OCI-LY7 (cell line): ENCODE measurements at regions not wholly inside any gene's neighbourhood (a gene's known extent, or its start where the extent isn't known, plus 50 kb on each side); places are given as distances from the start of the nearest gene placed in this dataset.

Source experiments
- EZH2phosphoT487 ChIP-seq: fragments of 200-600 bp; sonication (generic); IDR thresholded peaks from 2 replicates; pipeline ENCODE4 v1.6.1; 2018; ENCODE audit warnings: low read depth, borderline replicate concordance, mild to moderate bottlenecking, mixed run types, antibody characterized with exemption, low read length, moderate library complexity, mixed read lengths
- TF ChIP-seq, protein P1 (sequence below): fragments of 200-600 bp; sonication (generic); conservative IDR thresholded peaks from 2 replicates; pipeline ENCODE4 v1.5.1; 2014; ENCODE audit warnings: mild to moderate bottlenecking, antibody characterized with exemption, low read length, moderate library complexity, mixed read lengths

DNA sequence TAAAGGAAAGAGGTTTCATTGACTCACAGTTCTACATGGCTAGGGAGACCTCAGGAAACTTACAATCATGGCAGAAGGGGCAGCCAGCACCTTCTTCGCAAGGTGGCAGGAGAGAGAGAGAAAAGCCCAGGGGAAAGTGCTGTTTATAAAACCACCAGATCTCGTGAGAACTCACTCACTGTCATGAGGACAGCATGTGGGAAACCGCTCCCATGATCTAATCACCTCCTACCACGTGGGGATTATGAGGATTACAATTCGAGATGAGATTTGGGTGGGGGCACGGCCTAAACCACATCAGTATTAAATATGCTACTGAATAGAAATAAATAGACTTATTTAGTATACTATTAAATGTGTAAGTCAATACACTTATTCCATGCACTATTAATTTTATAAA is 70.6 kb upstream of the TCF21 start:
- TF ChIP-seq, protein P1, sequence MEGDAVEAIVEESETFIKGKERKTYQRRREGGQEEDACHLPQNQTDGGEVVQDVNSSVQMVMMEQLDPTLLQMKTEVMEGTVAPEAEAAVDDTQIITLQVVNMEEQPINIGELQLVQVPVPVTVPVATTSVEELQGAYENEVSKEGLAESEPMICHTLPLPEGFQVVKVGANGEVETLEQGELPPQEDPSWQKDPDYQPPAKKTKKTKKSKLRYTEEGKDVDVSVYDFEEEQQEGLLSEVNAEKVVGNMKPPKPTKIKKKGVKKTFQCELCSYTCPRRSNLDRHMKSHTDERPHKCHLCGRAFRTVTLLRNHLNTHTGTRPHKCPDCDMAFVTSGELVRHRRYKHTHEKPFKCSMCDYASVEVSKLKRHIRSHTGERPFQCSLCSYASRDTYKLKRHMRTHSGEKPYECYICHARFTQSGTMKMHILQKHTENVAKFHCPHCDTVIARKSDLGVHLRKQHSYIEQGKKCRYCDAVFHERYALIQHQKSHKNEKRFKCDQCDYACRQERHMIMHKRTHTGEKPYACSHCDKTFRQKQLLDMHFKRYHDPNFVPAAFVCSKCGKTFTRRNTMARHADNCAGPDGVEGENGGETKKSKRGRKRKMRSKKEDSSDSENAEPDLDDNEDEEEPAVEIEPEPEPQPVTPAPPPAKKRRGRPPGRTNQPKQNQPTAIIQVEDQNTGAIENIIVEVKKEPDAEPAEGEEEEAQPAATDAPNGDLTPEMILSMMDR: no peak
- no peak for TF ChIP-seq EZH2phosphoT487
